Brain microvascular endothelial cell (primary cell): ENCODE measurements at regions not wholly inside any gene's neighbourhood (a gene's known extent, or its start where the extent isn't known, plus 50 kb on each side); places are given as distances from the start of the nearest gene placed in this dataset.
A peak's percentile ranks its signal among the peaks of the same experiment; 100 is the strongest.
"Not testable (repeated sequence)": the region's sequence is repeated elsewhere in the genome, so short reads cannot be mapped to it uniquely, and the experiment has no call there.

Experiments used
- DNase-seq: peaks from one replicate; pipeline ENCODE4 v3.0.0-alpha.2; 2020
- H3K27ac ChIP-seq: fragments of 250-450 bp; sonication (Bioruptor Pico); 2 replicates; pipeline ENCODE4 v1.5.1; 2020; ENCODE audit warnings: mild to moderate bottlenecking, moderate library complexity
- H3K27me3 ChIP-seq: fragments of 250-450 bp; sonication (Bioruptor Pico); replicated peaks from 2 replicates; pipeline ENCODE4 v1.5.1; 2020; ENCODE audit warnings: mild to moderate bottlenecking
- H3K36me3 ChIP-seq: fragments of 250-450 bp; sonication (Bioruptor Pico); replicated peaks from 2 replicates; pipeline ENCODE4 v1.5.1; 2020; ENCODE audit warnings: mild to moderate bottlenecking
- H3K4me3 ChIP-seq: 2 replicates; pipeline ENCODE4 v1.5.1; 2011; ENCODE audit warnings: low read depth, mild to moderate bottlenecking, control low read depth, low read length, moderate library complexity
- CTCF ChIP-seq: IDR thresholded peaks from 2 replicates; pipeline ENCODE4 v1.5.1; 2011; ENCODE audit warnings: low read depth, mild to moderate bottlenecking, moderate library complexity, low read length, control low read depth, inconsistent platforms; ENCODE audit errors: missing control alignments
- in situ Hi-C: cut with HindIII; loops from 2 replicates; pipeline ENCODE4 v1.10.0; 2017; ENCODE audit warnings: low sequenced_read_pairs, low pct_ligation_motif_present

- DNase-seq, result peak; percentile 94
- no peaks in the 10 kb centered on the region for H3K27me3 ChIP-seq
- in situ Hi-C loops, result no loop called here
- H3K36me3 ChIP-seq, result no peaks in the 10 kb centered on the region
- H3K4me3 ChIP-seq, result no peak overlapping the region
- peak; percentile 42 for TF ChIP-seq CTCF
- H3K27ac ChIP-seq, result peak overlapping the region; percentile 91
Observed at GRCh38 chr2:195533771-195534642, 123.0 kb upstream of the SLC39A10 start.

- H3K27me3 ChIP-seq, result no peaks in the 10 kb centered on the region
- in situ Hi-C loops, result no loop called here
- H3K36me3 ChIP-seq, result no peaks in the 10 kb centered on the region
- DNase-seq, result no peak
- peak overlapping the region; percentile 31 for H3K4me3 ChIP-seq
- no peak for TF ChIP-seq CTCF
- peak overlapping the region; percentile 91 for H3K27ac ChIP-seq
Observed at GRCh38 chr2:195532628-195533271, 124.3 kb upstream of the SLC39A10 start.

GRCh38 chr2:195532255-195532627, 124.8 kb upstream of the SLC39A10 start:
- no peak overlapping the region for H3K4me3 ChIP-seq
- H3K27ac ChIP-seq, result peak overlapping the region; percentile 91
- no peak for DNase-seq
- no peaks in the 10 kb centered on the region for H3K36me3 ChIP-seq
- no peak for TF ChIP-seq CTCF
- no peaks in the 10 kb centered on the region for H3K27me3 ChIP-seq
- in situ Hi-C loops, result no loop called here

- Histone ChIP-seq H3K27me3 (no peaks in the 10 kb centered on the region), H3K27ac (no peak overlapping the region), H3K4me3 (no peak overlapping the region), H3K36me3 (no peaks in the 10 kb centered on the region)
- in situ Hi-C loops, result no loop called here
- no peak for DNase-seq
- TF ChIP-seq CTCF, result no peak
Observed at GRCh38 chr2:195531754-195532153, 125.3 kb upstream of the SLC39A10 start.

GRCh38 chr2:195523242-195523641, 133.8 kb upstream of the SLC39A10 start:
- H3K27ac ChIP-seq, H3K27me3 ChIP-seq, H3K4me3 ChIP-seq, DNase-seq, in situ Hi-C loops, H3K36me3 ChIP-seq: not testable (repeated sequence)

GRCh38 chr2:195521589-195521988, 135.4 kb upstream of the SLC39A10 start:
- DNase-seq, result no peak
- Histone ChIP-seq H3K36me3 (no peaks in the 10 kb centered on the region), H3K27me3 (no peaks in the 10 kb centered on the region), H3K4me3 (no peak overlapping the region), H3K27ac (peak overlapping the region; percentile 76)
- TF ChIP-seq CTCF, result no peak
- in situ Hi-C loops, result no loop called here
